OCI-LY7 (cell line): ENCODE measurements at regions not wholly inside any gene's neighbourhood (a gene's known extent, or its start where the extent isn't known, plus 50 kb on each side); places are given as distances from the start of the nearest gene placed in this dataset.

Source experiments
- BruUV-seq: library from RNA; stranded (reverse); fragments of 400-500 nt; replicated peaks from 2 replicates; lab custom pipeline; 2021; lab: Mats Ljungman, UMichigan
- CTCF ChIA-PET: fragments of 300-600 bp; sonication (Branson Sonifier 250); formaldehyde crosslinking; loops from one replicate; lab custom pipeline; 2022; ENCODE audit warnings: antibody characterized with exemption; ENCODE audit not compliant: unreplicated experiment; lab: Charles Lee
- POLR2A ChIA-PET: fragments of 300-600 bp; sonication (Branson Sonifier 250); formaldehyde crosslinking; loops from one replicate; lab custom pipeline; 2022; ENCODE audit warnings: antibody characterized with exemption; lab: Charles Lee
- DNase-seq: peaks from one replicate; pipeline ENCODE4 v3.0.0-alpha.2; 2015; ENCODE audit warnings: low spot score
- H2AFZ ChIP-seq: fragments of 200-600 bp; sonication (generic), shearing (Covaris generic); 2 replicates; pipeline ENCODE4 v1.6.1; 2014; ENCODE audit warnings: mild to moderate bottlenecking, antibody characterized with exemption, low read length, moderate library complexity
- H3K27ac ChIP-seq: fragments of 200-600 bp; sonication (generic); 2 replicates; pipeline ENCODE4 v1.5.1; 2014; ENCODE audit warnings: mixed run types, low read depth, mild to moderate bottlenecking, moderate library complexity, low read length, inconsistent platforms; ENCODE audit not compliant: poor library complexity, severe bottlenecking
- H3K36me3 ChIP-seq: fragments of 200-600 bp; sonication (generic); 2 replicates; pipeline ENCODE4 v1.6.1; 2014; ENCODE audit warnings: mild to moderate bottlenecking, antibody characterized with exemption, low read length, moderate library complexity, mixed read lengths; ENCODE audit not compliant: insufficient read depth
- H3K4me1 ChIP-seq: fragments of 200-600 bp; sonication (generic); 2 replicates; pipeline ENCODE4 v1.5.1; 2014; ENCODE audit warnings: mild to moderate bottlenecking, low read length; ENCODE audit not compliant: insufficient read depth, poor library complexity, severe bottlenecking
- H3K4me2 ChIP-seq: fragments of 200-600 bp; sonication (generic); 2 replicates; pipeline ENCODE4 v1.6.1; 2014; ENCODE audit warnings: mild to moderate bottlenecking, low read length
- H3K4me3 ChIP-seq: fragments of 200-600 bp; sonication (generic); 2 replicates; pipeline ENCODE4 v1.5.1; 2014; ENCODE audit warnings: mild to moderate bottlenecking, low read depth, low read length; ENCODE audit not compliant: poor library complexity, severe bottlenecking
- H3K79me2 ChIP-seq: fragments of 200-600 bp; sonication (generic); 2 replicates; pipeline ENCODE4 v1.6.1; 2016; ENCODE audit warnings: low read depth, mild to moderate bottlenecking, low read length, moderate library complexity, mixed read lengths; ENCODE audit not compliant: insufficient read depth
- H3K9me2 ChIP-seq: fragments of 200-600 bp; sonication (generic); 2 replicates; pipeline ENCODE4 v1.6.1; 2016; ENCODE audit warnings: mild to moderate bottlenecking, low read length, mixed read lengths; ENCODE audit not compliant: insufficient read depth
- H3K9me3 ChIP-seq: fragments of 200-600 bp; sonication (generic); 2 replicates; pipeline ENCODE4 v1.6.1; 2014; ENCODE audit warnings: mild to moderate bottlenecking, mixed run types, low read length, mixed read lengths
- H4K20me1 ChIP-seq: fragments of 200-600 bp; sonication (generic); 2 replicates; pipeline ENCODE4 v1.6.1; 2014; ENCODE audit warnings: mild to moderate bottlenecking, antibody characterized with exemption, low read length, moderate library complexity, mixed read lengths; ENCODE audit not compliant: insufficient read depth
- EZH2phosphoT487 ChIP-seq: fragments of 200-600 bp; sonication (generic); IDR thresholded peaks from 2 replicates; pipeline ENCODE4 v1.6.1; 2018; ENCODE audit warnings: low read depth, borderline replicate concordance, mild to moderate bottlenecking, mixed run types, antibody characterized with exemption, low read length, moderate library complexity, mixed read lengths
- intact Hi-C: fragments of 100-400 bp; cut with micrococcal nuclease; formaldehyde crosslinking; loops from one replicate; pipeline ENCODE4 v1.10.0; 2022; ENCODE audit not compliant: unreplicated experiment
- TF ChIP-seq, protein P1 (sequence below): fragments of 200-600 bp; sonication (generic); conservative IDR thresholded peaks from 2 replicates; pipeline ENCODE4 v1.5.1; 2014; ENCODE audit warnings: mild to moderate bottlenecking, antibody characterized with exemption, low read length, moderate library complexity, mixed read lengths

GRCh38 chr12:24560192-24560775, 388.6 kb downstream of the BCAT1 start:
- Histone ChIP-seq H3K4me2 (no peak overlapping the region), H3K4me1 (no peaks in the 10 kb centered on the region), H3K4me3 (no peak overlapping the region), H3K36me3 (no peaks in the 10 kb centered on the region), H4K20me1 (no peaks in the 10 kb centered on the region), H2AFZ (no peak overlapping the region), H3K79me2 (no peaks in the 10 kb centered on the region), H3K9me3 (no peaks in the 10 kb centered on the region), H3K9me2 (no peaks in the 10 kb centered on the region), H3K27ac (no peak overlapping the region)
- intact Hi-C loops = no loop called here
- no peak for DNase-seq
- BruUV-seq = no TSS peak
- POLR2A ChIA-PET = interaction anchor here (0.6 kb wide), 1 partner anchor 176 kb away, joined by 3 read pairs; no protein-coding TSS in a partner anchor
- TF ChIP-seq, protein P1, sequence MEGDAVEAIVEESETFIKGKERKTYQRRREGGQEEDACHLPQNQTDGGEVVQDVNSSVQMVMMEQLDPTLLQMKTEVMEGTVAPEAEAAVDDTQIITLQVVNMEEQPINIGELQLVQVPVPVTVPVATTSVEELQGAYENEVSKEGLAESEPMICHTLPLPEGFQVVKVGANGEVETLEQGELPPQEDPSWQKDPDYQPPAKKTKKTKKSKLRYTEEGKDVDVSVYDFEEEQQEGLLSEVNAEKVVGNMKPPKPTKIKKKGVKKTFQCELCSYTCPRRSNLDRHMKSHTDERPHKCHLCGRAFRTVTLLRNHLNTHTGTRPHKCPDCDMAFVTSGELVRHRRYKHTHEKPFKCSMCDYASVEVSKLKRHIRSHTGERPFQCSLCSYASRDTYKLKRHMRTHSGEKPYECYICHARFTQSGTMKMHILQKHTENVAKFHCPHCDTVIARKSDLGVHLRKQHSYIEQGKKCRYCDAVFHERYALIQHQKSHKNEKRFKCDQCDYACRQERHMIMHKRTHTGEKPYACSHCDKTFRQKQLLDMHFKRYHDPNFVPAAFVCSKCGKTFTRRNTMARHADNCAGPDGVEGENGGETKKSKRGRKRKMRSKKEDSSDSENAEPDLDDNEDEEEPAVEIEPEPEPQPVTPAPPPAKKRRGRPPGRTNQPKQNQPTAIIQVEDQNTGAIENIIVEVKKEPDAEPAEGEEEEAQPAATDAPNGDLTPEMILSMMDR = no peak
- TF ChIP-seq EZH2phosphoT487 = no peak
- CTCF ChIA-PET = no interaction called here

DNA sequence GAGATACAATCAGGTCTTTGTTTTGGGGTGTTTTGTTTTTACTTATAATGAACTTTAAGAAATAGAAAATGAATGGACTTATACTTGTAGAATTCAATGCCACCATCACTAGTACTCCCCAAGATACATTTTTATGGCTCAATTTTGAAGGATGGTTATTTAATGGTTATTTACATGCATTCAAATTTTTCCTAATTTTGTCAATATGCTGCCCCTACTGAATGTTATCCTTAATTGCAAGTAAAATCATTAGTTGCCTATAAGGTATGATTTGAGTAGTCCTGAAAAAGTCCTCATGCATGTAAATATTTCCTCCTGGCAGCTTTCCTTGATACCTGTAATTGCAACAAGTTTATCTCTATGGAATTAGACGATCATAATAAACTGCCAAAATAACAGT, 391.2 kb downstream of the BCAT1 start:
- BruUV-seq = no TSS peak
- ChIA-PET CTCF (no interaction called here), POLR2A (interaction anchor here (0.6 kb wide), 3 partner anchors 27 to 1326 kb away, joined by 3 to 4 read pairs (median 3); no protein-coding TSS in a partner anchor)
- intact Hi-C loops = no loop called here
- Histone ChIP-seq H3K4me1 (no peaks in the 10 kb centered on the region), H3K4me3 (no peak overlapping the region), H3K27ac (no peak overlapping the region), H3K79me2 (no peaks in the 10 kb centered on the region), H3K9me2 (no peaks in the 10 kb centered on the region), H3K9me3 (no peaks in the 10 kb centered on the region), H3K4me2 (no peak overlapping the region), H4K20me1 (no peaks in the 10 kb centered on the region), H2AFZ (no peak overlapping the region), H3K36me3 (no peaks in the 10 kb centered on the region)
- TF ChIP-seq, protein P1 = no peak
- TF ChIP-seq EZH2phosphoT487 = no peak
- no peak for DNase-seq

DNA sequence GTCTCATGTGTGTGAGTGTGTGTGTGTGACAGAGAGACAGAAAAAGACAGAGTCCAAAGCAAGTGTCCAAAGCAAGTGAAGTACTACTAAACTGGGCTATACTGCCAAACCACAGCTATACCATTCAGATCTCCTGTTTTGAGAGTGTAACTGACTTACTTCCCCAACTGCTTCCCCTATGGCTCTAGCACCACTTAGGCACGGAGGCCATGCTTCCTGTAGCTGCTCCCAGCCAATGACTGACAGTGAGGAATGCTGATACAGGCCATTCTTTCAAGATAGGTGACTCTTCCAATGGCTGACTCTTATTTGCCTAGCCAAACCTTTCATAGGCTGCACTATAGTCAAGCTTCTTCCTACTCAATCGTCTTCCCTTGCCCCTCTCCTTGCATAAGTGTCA, 393.2 kb downstream of the BCAT1 start:
- Histone ChIP-seq H3K9me2 (no peaks in the 10 kb centered on the region), H3K79me2 (no peaks in the 10 kb centered on the region), H4K20me1 (no peaks in the 10 kb centered on the region), H2AFZ (no peak overlapping the region), H3K27ac (no peak overlapping the region), H3K4me1 (no peaks in the 10 kb centered on the region), H3K9me3 (no peaks in the 10 kb centered on the region), H3K4me3 (no peak overlapping the region), H3K4me2 (no peak overlapping the region), H3K36me3 (no peaks in the 10 kb centered on the region)
- BruUV-seq = no TSS peak
- intact Hi-C loops = no loop called here
- no peak for DNase-seq
- ChIA-PET POLR2A (interaction anchor here (0.5 to 0.7 kb wide), 4 partner anchors 181 to 1037 kb away, joined by 3 to 6 read pairs (median 4); no protein-coding TSS in a partner anchor), CTCF (no interaction called here)
- TF ChIP-seq, protein P1 = no peak
- no peak for TF ChIP-seq EZH2phosphoT487
